Fibroblast of skin of right quadriceps (primary cell): ENCODE measurements at regions not wholly inside any gene's neighbourhood (a gene's known extent, or its start where the extent isn't known, plus 50 kb on each side); places are given as distances from the start of the nearest gene placed in this dataset.
"Not testable (repeated sequence)": the region's sequence is repeated elsewhere in the genome, so short reads cannot be mapped to it uniquely, and the experiment has no call there.

Experiments used
- DNase-seq: peaks from one replicate; pipeline ENCODE4 v3.0.0-alpha.2; 2013

GRCh38 chr21:5105939-5106708, 5415.3 kb upstream of the TPTE start:
- DNase-seq: not testable (repeated sequence)

GRCh38 chr21:5106767-5107464, 5414.5 kb upstream of the TPTE start:
- not testable (repeated sequence) for DNase-seq

- not testable (repeated sequence) for DNase-seq
These were observed 5413.7 kb upstream of the TPTE start for GRCh38 chr21:5107637-5108036.

GRCh38 chr21:5108048-5108775, 5413.2 kb upstream of the TPTE start:
- not testable (repeated sequence) for DNase-seq

- not testable (repeated sequence) for DNase-seq
These were observed 5410.2 kb upstream of the TPTE start for GRCh38 chr21:5111197-5111596.

- not testable (repeated sequence) for DNase-seq
These were observed 5408.3 kb upstream of the TPTE start for GRCh38 chr21:5113092-5113491.

- DNase-seq: not testable (repeated sequence)
These were observed 5406.9 kb upstream of the TPTE start for GRCh38 chr21:5114468-5114867.

- not testable (repeated sequence) for DNase-seq
These were observed 5406.3 kb upstream of the TPTE start for GRCh38 chr21:5114893-5115645.

GRCh38 chr21:5115646-5116343, 5405.6 kb upstream of the TPTE start:
- DNase-seq: not testable (repeated sequence)

GRCh38 chr21:5116344-5117123, 5404.8 kb upstream of the TPTE start:
- DNase-seq: not testable (repeated sequence)

GRCh38 chr21:5117135-5117534, 5404.2 kb upstream of the TPTE start:
- not testable (repeated sequence) for DNase-seq

GRCh38 chr21:5117666-5118295, 5403.6 kb upstream of the TPTE start:
- not testable (repeated sequence) for DNase-seq

GRCh38 chr21:5118296-5118679, 5403.1 kb upstream of the TPTE start:
- DNase-seq: not testable (repeated sequence)

- not testable (repeated sequence) for DNase-seq
These were observed 5402.2 kb upstream of the TPTE start for GRCh38 chr21:5119179-5119578.

- not testable (repeated sequence) for DNase-seq
These were observed 5400.0 kb upstream of the TPTE start for GRCh38 chr21:5121399-5121798.

GRCh38 chr21:5121849-5122248, 5399.5 kb upstream of the TPTE start:
- not testable (repeated sequence) for DNase-seq

GRCh38 chr21:5123655-5124054, 5397.7 kb upstream of the TPTE start:
- not testable (repeated sequence) for DNase-seq

GRCh38 chr21:5128261-5128660, 5393.1 kb upstream of the TPTE start:
- DNase-seq: peak; percentile 78

- DNase-seq: not testable (repeated sequence)
These were observed 5387.6 kb upstream of the TPTE start for GRCh38 chr21:5133824-5134223.

- DNase-seq: not testable (repeated sequence)
These were observed 5385.0 kb upstream of the TPTE start for GRCh38 chr21:5136406-5136805.

- not testable (repeated sequence) for DNase-seq
These were observed 5384.4 kb upstream of the TPTE start for GRCh38 chr21:5137006-5137405.
